ENCODE measurements at regions not wholly inside any gene's neighbourhood (a gene's known extent, or its start where the extent isn't known, plus 50 kb on each side); places are given as distances from the start of the nearest gene placed in this dataset.

GRCh38 chr17:77306790-77307478, 166.2 kb downstream of the SEC14L1 start:
- Histone ChIP-seq H2AFZ (ENCODE audit: low read depth, low read length, severe bottlenecking) (no peak overlapping the region), H3K9me2 (replicated peaks; ENCODE audit: insufficient read depth, low read length) (no peaks in the 10 kb centered on the region), H4K20me1 (ENCODE audit: low read depth, low read length) (no peaks in the 10 kb centered on the region), H3K4me2 (ENCODE audit: low read depth, low read length, poor library complexity, severe bottlenecking) (no peak overlapping the region), H3K36me3 (ENCODE audit: low read length) (no peaks in the 10 kb centered on the region), H3K9ac (ENCODE audit: low read length) (no peak overlapping the region), H3K27me3 (ENCODE audit: low read length) (no peaks in the 10 kb centered on the region), H3K27ac (ENCODE audit: low read depth, low read length) (no peak overlapping the region), H3K9me3 (ENCODE audit: insufficient read depth, low read length) (no peaks in the 10 kb centered on the region), H3K4me3 (ENCODE audit: insufficient read depth, low read length, poor library complexity, severe bottlenecking) (no peak overlapping the region), H3F3A (ENCODE audit: insufficient read depth) (no peaks in the 10 kb centered on the region), H3K79me2 (ENCODE audit: insufficient read depth, low read length) (no peaks in the 10 kb centered on the region)
- TF ChIP-seq EZH2phosphoT487 (conservative IDR thresholded peaks at IDR 0.05; ENCODE audit: low read length) (no peak), CTCF (IDR thresholded peaks at IDR 0.05; ENCODE audit: insufficient read depth, low read length, poor library complexity, severe bottlenecking) (no peak)

GRCh38 chr17:77307479-77308198, 166.9 kb downstream of the SEC14L1 start:
- Histone ChIP-seq H3K27ac (ENCODE audit: low read depth, low read length) (no peak overlapping the region), H3K4me2 (ENCODE audit: low read depth, low read length, poor library complexity, severe bottlenecking) (no peak overlapping the region), H2AFZ (ENCODE audit: low read depth, low read length, severe bottlenecking) (no peak overlapping the region), H3K9me3 (ENCODE audit: insufficient read depth, low read length) (no peaks in the 10 kb centered on the region), H3K9ac (ENCODE audit: low read length) (no peak overlapping the region), H4K20me1 (ENCODE audit: low read depth, low read length) (no peaks in the 10 kb centered on the region), H3K79me2 (ENCODE audit: insufficient read depth, low read length) (no peaks in the 10 kb centered on the region), H3K36me3 (ENCODE audit: low read length) (no peaks in the 10 kb centered on the region), H3K9me2 (replicated peaks; ENCODE audit: insufficient read depth, low read length) (no peaks in the 10 kb centered on the region), H3K27me3 (ENCODE audit: low read length) (no peaks in the 10 kb centered on the region), H3K4me3 (ENCODE audit: insufficient read depth, low read length, poor library complexity, severe bottlenecking) (no peak overlapping the region), H3F3A (ENCODE audit: insufficient read depth) (no peaks in the 10 kb centered on the region)
- no peak for TF ChIP-seq CTCF (IDR thresholded peaks at IDR 0.05; ENCODE audit: insufficient read depth, low read length, poor library complexity, severe bottlenecking)
- no peak for TF ChIP-seq EZH2phosphoT487 (conservative IDR thresholded peaks at IDR 0.05; ENCODE audit: low read length)

- Histone ChIP-seq H3K4me2 (ENCODE audit: low read depth, low read length, poor library complexity, severe bottlenecking) (no peak overlapping the region), H3K9me2 (replicated peaks; ENCODE audit: insufficient read depth, low read length) (no peaks in the 10 kb centered on the region), H3K27ac (ENCODE audit: low read depth, low read length) (no peak overlapping the region), H3K79me2 (ENCODE audit: insufficient read depth, low read length) (no peaks in the 10 kb centered on the region), H2AFZ (ENCODE audit: low read depth, low read length, severe bottlenecking) (no peak overlapping the region), H3K4me3 (ENCODE audit: insufficient read depth, low read length, poor library complexity, severe bottlenecking) (no peak overlapping the region), H3K36me3 (ENCODE audit: low read length) (no peaks in the 10 kb centered on the region), H3K27me3 (ENCODE audit: low read length) (no peaks in the 10 kb centered on the region), H3F3A (ENCODE audit: insufficient read depth) (no peaks in the 10 kb centered on the region), H4K20me1 (ENCODE audit: low read depth, low read length) (no peaks in the 10 kb centered on the region), H3K9me3 (ENCODE audit: insufficient read depth, low read length) (no peaks in the 10 kb centered on the region), H3K9ac (ENCODE audit: low read length) (no peak overlapping the region)
- TF ChIP-seq EZH2phosphoT487 (conservative IDR thresholded peaks at IDR 0.05; ENCODE audit: low read length) (no peak), CTCF (IDR thresholded peaks at IDR 0.05; ENCODE audit: insufficient read depth, low read length, poor library complexity, severe bottlenecking) (no peak)
These were observed 168.3 kb downstream of the SEC14L1 start for GRCh38 chr17:77308861-77309726.
